Left ventricle myocardium inferior (tissue), 1 donor: ENCODE measurements at regions not wholly inside any gene's neighbourhood (a gene's known extent, or its start where the extent isn't known, plus 50 kb on each side); places are given as distances from the start of the nearest gene placed in this dataset.

ENCODE experiments used
- DNase-seq: peaks from one replicate; pipeline ENCODE4 v3.0.0-alpha.2; 2020
- H3K27ac ChIP-seq: fragments of 200-600 bp; replicated peaks from 2 replicates; pipeline ENCODE4 v1.8.0; 2021
- H3K27me3 ChIP-seq: fragments of 200-600 bp; 2 replicates; pipeline ENCODE4 v1.8.0; 2021; ENCODE audit warnings: low read depth
- H3K36me3 ChIP-seq: fragments of 200-600 bp; 2 replicates; pipeline ENCODE4 v1.8.0; 2021
- H3K4me1 ChIP-seq: fragments of 200-600 bp; 2 replicates; pipeline ENCODE4 v1.8.0; 2021
- H3K4me3 ChIP-seq: fragments of 200-600 bp; 2 replicates; pipeline ENCODE4 v1.8.0; 2021; ENCODE audit warnings: mild to moderate bottlenecking, moderate library complexity
- H3K9me3 ChIP-seq: fragments of 200-600 bp; replicated peaks from 2 replicates; pipeline ENCODE4 v1.8.0; 2021
- intact Hi-C: fragments of 100-400 bp; cut with micrococcal nuclease; formaldehyde crosslinking; loops from one replicate; pipeline ENCODE4 v1.11.0; 2022
- TF ChIP-seq, protein P1 (sequence below): fragments of 200-600 bp; IDR thresholded peaks from 2 replicates; pipeline ENCODE4 v1.8.0; 2021; ENCODE audit warnings: antibody characterized with exemption, mild to moderate bottlenecking, borderline replicate concordance
- donor health status: DM: no; HTN: yes; CAD: no; lungs with severe emphysema.

DNA sequence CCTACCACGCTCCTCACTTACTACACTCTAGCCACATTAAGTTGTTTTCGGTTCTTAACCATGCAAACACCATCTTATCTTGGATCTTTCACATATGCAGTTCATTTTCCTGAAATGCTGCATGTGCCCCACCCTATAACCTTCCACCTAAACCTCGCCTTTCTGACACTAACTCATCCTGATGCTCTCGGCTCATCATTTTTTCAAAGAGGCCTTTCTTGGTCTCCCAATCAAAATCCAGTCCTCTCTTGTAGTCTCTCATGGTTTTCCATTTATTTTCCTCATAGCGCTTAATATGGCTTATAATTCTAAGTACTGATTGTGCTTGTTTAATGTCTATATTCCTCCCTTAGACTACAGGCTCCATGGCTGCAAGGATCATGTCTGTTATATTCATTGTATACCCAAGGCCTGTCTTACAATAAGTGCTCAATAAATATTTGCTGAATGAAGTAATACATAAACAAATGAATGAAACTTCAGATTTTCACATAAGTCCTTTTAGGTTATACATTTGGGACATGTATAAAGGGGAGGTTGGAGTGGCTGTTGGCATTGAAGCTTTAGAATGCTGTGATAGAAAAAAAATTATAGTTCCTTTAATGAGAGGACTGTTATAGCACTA lies 79.2 kb upstream of the CDC42BPA start:
- H3K36me3 ChIP-seq = no peaks in the 10 kb centered on the region
- TF ChIP-seq, protein P1, sequence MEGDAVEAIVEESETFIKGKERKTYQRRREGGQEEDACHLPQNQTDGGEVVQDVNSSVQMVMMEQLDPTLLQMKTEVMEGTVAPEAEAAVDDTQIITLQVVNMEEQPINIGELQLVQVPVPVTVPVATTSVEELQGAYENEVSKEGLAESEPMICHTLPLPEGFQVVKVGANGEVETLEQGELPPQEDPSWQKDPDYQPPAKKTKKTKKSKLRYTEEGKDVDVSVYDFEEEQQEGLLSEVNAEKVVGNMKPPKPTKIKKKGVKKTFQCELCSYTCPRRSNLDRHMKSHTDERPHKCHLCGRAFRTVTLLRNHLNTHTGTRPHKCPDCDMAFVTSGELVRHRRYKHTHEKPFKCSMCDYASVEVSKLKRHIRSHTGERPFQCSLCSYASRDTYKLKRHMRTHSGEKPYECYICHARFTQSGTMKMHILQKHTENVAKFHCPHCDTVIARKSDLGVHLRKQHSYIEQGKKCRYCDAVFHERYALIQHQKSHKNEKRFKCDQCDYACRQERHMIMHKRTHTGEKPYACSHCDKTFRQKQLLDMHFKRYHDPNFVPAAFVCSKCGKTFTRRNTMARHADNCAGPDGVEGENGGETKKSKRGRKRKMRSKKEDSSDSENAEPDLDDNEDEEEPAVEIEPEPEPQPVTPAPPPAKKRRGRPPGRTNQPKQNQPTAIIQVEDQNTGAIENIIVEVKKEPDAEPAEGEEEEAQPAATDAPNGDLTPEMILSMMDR = no peak
- no peak overlapping the region for H3K4me3 ChIP-seq
- no peaks in the 10 kb centered on the region for H3K4me1 ChIP-seq
- no peak for DNase-seq
- no peak overlapping the region for H3K27ac ChIP-seq
- H3K27me3 ChIP-seq = no peaks in the 10 kb centered on the region
- no peaks in the 10 kb centered on the region for H3K9me3 ChIP-seq
- intact Hi-C loops = no loop called here

DNA sequence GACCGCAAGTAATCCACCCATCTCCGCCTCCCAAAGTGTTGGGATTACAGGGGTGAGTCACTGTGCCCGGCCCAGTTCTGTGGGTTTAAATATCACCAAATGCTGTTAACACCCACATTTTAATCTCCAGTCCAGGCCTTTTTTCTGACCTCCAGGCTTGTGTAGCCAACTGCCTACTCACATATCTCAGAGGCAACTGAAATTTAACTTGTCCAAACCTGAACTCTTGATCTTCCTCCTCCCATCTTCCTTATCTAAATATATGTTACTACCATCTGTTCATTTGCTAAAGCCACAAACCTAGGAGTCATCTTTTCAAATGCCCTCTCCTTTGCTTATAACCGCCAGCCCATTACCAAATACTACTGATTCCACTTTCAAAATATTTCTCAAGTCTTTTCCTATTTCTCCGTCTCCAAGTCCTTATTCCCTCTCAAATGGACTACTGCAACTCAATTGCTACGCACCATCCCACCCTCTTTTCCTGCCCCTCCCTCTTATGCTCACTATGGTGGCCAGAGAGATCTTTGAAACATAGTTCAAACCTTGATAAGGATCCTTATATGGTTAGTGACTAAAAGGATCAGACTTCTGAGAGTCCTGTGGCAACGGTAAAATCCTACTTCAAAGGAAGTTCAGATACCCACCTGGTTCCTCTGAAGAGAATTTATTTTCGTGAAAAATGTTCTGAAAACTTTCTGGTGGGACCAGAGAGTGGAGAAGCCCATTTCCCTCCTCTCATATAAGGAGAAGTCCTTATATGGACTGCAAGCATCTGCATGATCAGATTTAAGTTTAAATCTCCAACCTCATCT lies 78.5 kb upstream of the CDC42BPA start:
- DNase-seq = no peak
- intact Hi-C loops = no loop called here
- TF ChIP-seq, protein P1 = no peak
- Histone ChIP-seq H3K36me3 (no peaks in the 10 kb centered on the region), H3K4me3 (no peak overlapping the region), H3K27me3 (no peaks in the 10 kb centered on the region), H3K9me3 (no peaks in the 10 kb centered on the region), H3K4me1 (no peaks in the 10 kb centered on the region), H3K27ac (no peak overlapping the region)

DNA sequence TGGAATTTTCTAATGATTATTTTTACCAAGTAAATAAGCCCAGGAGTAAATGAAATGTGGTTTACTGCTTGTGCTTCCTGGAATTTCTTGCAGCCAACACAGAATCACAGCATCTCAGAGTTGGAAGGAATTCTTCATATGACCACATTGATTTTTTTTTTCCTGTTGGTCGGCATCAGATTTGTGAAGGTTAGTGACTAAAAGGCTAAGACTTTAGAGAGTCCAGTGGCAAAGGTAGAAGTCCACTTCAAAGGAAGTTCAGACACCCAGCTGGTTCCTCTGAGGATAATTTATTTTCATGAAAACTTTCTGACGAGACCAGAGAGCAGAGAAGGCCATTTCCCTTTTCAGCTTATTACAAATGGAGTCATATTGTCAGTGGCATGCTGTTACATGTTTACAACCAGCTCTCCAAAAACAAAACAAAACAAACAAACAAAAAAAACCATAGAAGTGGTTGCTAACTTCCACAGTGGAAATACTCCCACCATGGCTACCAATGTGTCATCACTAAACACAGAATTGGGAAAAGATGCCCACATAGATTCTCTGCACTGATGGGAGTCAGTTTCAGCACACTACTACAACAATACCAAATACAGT lies 77.2 kb upstream of the CDC42BPA start:
- Histone ChIP-seq H3K4me1 (no peaks in the 10 kb centered on the region), H3K9me3 (no peaks in the 10 kb centered on the region), H3K4me3 (no peak overlapping the region), H3K36me3 (no peaks in the 10 kb centered on the region), H3K27ac (no peak overlapping the region), H3K27me3 (no peaks in the 10 kb centered on the region)
- no peak for DNase-seq
- TF ChIP-seq, protein P1 = no peak
- intact Hi-C loops = no loop called here

DNA sequence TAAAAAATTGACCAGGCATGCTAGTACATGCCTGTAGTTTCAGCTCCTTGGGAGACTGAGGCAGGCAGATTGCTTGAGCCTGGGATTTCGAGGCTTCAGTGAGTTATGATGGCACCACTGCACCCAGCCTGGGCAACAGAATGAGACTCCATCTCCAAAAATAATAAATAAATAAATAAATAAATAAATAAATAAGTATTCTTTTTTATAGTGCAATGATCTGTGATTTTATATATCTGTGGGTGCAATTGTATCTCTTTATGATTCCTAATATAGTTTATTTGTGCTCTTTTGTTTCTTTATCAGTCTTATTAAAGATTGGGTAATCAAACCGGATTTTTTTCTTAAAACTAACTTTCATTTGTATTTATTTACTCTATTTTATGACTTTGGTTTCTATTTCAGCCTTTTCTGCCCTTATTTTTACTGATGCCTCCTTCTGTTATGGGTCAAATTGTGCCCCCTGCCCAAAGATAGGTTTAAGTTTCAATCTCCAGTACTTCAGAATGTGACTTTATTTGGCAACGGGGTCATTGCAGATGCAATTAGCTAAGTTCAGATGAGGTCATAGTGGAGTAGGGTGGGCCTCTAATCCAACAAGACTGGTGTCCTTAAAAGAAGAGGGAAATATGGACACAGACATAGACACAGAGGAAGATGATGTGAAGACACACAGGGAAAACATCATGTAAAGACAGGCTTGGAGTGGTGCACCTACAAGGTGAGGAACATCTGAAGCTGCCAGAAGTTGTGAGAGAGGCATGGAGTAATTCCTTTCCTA lies 74.9 kb upstream of the CDC42BPA start:
- no peaks in the 10 kb centered on the region for H3K27me3 ChIP-seq
- no peak for DNase-seq
- H3K4me1 ChIP-seq = peaks cover 6% of the 10 kb centered on the region
- H3K36me3 ChIP-seq = no peaks in the 10 kb centered on the region
- no peak overlapping the region for H3K27ac ChIP-seq
- H3K4me3 ChIP-seq = no peak overlapping the region
- TF ChIP-seq, protein P1 = no peak
- H3K9me3 ChIP-seq = no peaks in the 10 kb centered on the region
- intact Hi-C loops = no loop called here

DNA sequence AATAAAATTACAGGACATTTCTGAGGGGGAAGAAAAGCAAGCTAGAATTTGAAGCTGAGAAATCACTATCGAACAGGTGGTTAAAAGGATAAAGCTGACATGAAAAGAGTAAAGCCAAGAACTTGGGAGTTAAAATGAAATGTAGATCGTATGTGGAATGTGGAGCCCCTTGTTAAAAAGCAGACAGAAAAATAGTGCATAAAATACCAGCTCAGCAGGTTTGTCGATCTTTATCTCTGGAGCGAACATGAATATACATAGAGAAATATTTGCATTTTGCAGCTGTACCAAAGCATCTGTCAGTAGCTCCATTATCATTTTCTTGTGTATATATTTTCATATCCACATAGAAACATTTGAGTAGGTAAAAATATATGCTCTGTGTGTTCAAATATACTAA lies 73.6 kb upstream of the CDC42BPA start:
- H3K27ac ChIP-seq = no peak overlapping the region
- DNase-seq = no peak
- no peaks in the 10 kb centered on the region for H3K36me3 ChIP-seq
- peaks cover 6% of the 10 kb centered on the region for H3K4me1 ChIP-seq
- H3K9me3 ChIP-seq = no peaks in the 10 kb centered on the region
- TF ChIP-seq, protein P1 = no peak
- H3K4me3 ChIP-seq = no peak overlapping the region
- intact Hi-C loops = no loop called here
- no peaks in the 10 kb centered on the region for H3K27me3 ChIP-seq
